ENCODE measurements at regions not wholly inside any gene's neighbourhood (a gene's known extent, or its start where the extent isn't known, plus 50 kb on each side); places are given as distances from the start of the nearest gene placed in this dataset.

- TF ChIP-seq CTCF (conservative IDR thresholded peaks at IDR 0.05 in 1 of 2, IDR thresholded peaks at IDR 0.05 in 1 of 2; ENCODE audit: extremely low read depth in 1 of 2, insufficient read depth in 1 of 2, low read depth in 1 of 2, low read length in 2 of 2): no peak
- no peak for TF ChIP-seq EZH2 (IDR thresholded peaks at IDR 0.05; ENCODE audit: borderline replicate concordance, low read length)
Observed at GRCh38 chr5:16245956-16246355, 66.4 kb upstream of the MARCHF11 start.

All from mammary epithelial cell (primary cell).